ENCODE measurements at regions not wholly inside any gene's neighbourhood (a gene's known extent, or its start where the extent isn't known, plus 50 kb on each side); places are given as distances from the start of the nearest gene placed in this dataset.

GRCh38 chr1:163821679-163822078 lies 499.9 kb downstream of the NUF2 start:
- H3K27me3 ChIP-seq (ENCODE audit: control insufficient read depth, insufficient read depth, low read length), result no peaks in the 10 kb centered on the region
- H3K27ac ChIP-seq (ENCODE audit: low read length), result no peak overlapping the region
- ATAC-seq (no peak), DNase-seq (ENCODE audit: low read depth, low spot score) (no peak)
- TF ChIP-seq POLR2AphosphoS5 (IDR thresholded peaks at IDR 0.05; ENCODE audit: low read depth, low read length), result no peak
- TF ChIP-seq TCF7L2 (IDR thresholded peaks at IDR 0.05; ENCODE audit: low read depth, low read length), result no peak
- TF ChIP-seq REST (IDR thresholded peaks at IDR 0.05; ENCODE audit: insufficient read depth in 1 of 2, low read depth in 2 of 2, low read length in 1 of 2), result no peak
- TF ChIP-seq SIN3A (IDR thresholded peaks at IDR 0.05; ENCODE audit: borderline replicate concordance, insufficient read depth, low read depth, low read length), result no peak
- TF ChIP-seq CTCF (IDR thresholded peaks at IDR 0.05), result no peak
- in situ Hi-C loops (cut with HindIII; ENCODE audit: low pct_unique_long_range_greater_than_20kb, low sequenced_read_pairs) (no loop called here), intact Hi-C loops (cut with micrococcal nuclease; ENCODE audit: unreplicated experiment) (no loop called here)
- no peaks in the 10 kb centered on the region for H3K36me3 ChIP-seq (ENCODE audit: control insufficient read depth, insufficient read depth, low read length)
- ChIA-PET CTCF (no interaction called here), POLR2A (no interaction called here)
- no peaks in the 10 kb centered on the region for H3K9me3 ChIP-seq (ENCODE audit: control insufficient read depth, insufficient read depth, low read depth, low read length)
- no TSS peak for BruUV-seq (replicated peaks)
- no peaks in the 10 kb centered on the region for H3K4me1 ChIP-seq (ENCODE audit: control insufficient read depth, insufficient read depth, low read length)
- H3K4me3 ChIP-seq (ENCODE audit: low read depth in 2 of 2, low read length in 2 of 2), result no peak overlapping the region

- CTCF ChIA-PET, result no interaction called here
- BruUV-seq (replicated peaks), result no TSS peak
- no peaks in the 10 kb centered on the region for H3K27me3 ChIP-seq (ENCODE audit: control insufficient read depth, insufficient read depth, low read length)
- no peaks in the 10 kb centered on the region for H3K9me3 ChIP-seq (ENCODE audit: control insufficient read depth, insufficient read depth, low read depth, low read length)
- intact Hi-C loops (cut with micrococcal nuclease; ENCODE audit: unreplicated experiment), result no loop called here
- ATAC-seq (no peak), DNase-seq (ENCODE audit: low read depth, low spot score) (no peak)
- POLR2A ChIA-PET, result no interaction called here
- no peak overlapping the region for H3K4me3 ChIP-seq (ENCODE audit: low read depth in 2 of 2, low read length in 2 of 2)
- TF ChIP-seq SIN3A (IDR thresholded peaks at IDR 0.05; ENCODE audit: borderline replicate concordance, insufficient read depth, low read depth, low read length) (no peak), TCF7L2 (IDR thresholded peaks at IDR 0.05; ENCODE audit: low read depth, low read length) (no peak), REST (IDR thresholded peaks at IDR 0.05; ENCODE audit: insufficient read depth in 1 of 2, low read depth in 2 of 2, low read length in 1 of 2) (no peak), POLR2AphosphoS5 (IDR thresholded peaks at IDR 0.05; ENCODE audit: low read depth, low read length) (no peak), CTCF (IDR thresholded peaks at IDR 0.05) (no peak)
- in situ Hi-C loops (cut with HindIII; ENCODE audit: low pct_unique_long_range_greater_than_20kb, low sequenced_read_pairs), result no loop called here
- H3K27ac ChIP-seq (ENCODE audit: low read length), result no peak overlapping the region
- H3K36me3 ChIP-seq (ENCODE audit: control insufficient read depth, insufficient read depth, low read length), result no peaks in the 10 kb centered on the region
- no peaks in the 10 kb centered on the region for H3K4me1 ChIP-seq (ENCODE audit: control insufficient read depth, insufficient read depth, low read length)
These were observed 501.3 kb downstream of the NUF2 start for GRCh38 chr1:163823017-163823416.
